H1 (cell line): ENCODE measurements at regions not wholly inside any gene's neighbourhood (a gene's known extent, or its start where the extent isn't known, plus 50 kb on each side); places are given as distances from the start of the nearest gene placed in this dataset.

Experiments used
- CTCF ChIA-PET: fragments of 300-600 bp; sonication (Branson Sonifier 250); formaldehyde crosslinking; loops from one replicate; lab custom pipeline; 2021; ENCODE audit not compliant: partially characterized antibody; lab: Charles Lee
- POLR2A ChIA-PET: fragments of 300-600 bp; sonication (Branson Sonifier 250); formaldehyde crosslinking; loops from one replicate; lab custom pipeline; 2021; ENCODE audit warnings: inconsistent platforms; ENCODE audit not compliant: partially characterized antibody; lab: Charles Lee
- DNase-seq, 2 experiments: peaks; one replicate each; pipeline versions ENCODE4 v3.0.0 to v3.0.0-alpha.2; 2010 to 2022; ENCODE audit warnings: low spot score in 2 of 2, low read depth in 1 of 2, mixed read lengths in 1 of 2
- FAIRE-seq: peaks from 2 replicates; lab custom pipeline; 2011; peaks lifted over from hg19 to GRCh38; lab: Jason Lieb, UNC
- H2AFZ ChIP-seq: 2 replicates; pipeline ENCODE4 v1.8.1; 2012; ENCODE audit warnings: low read length, inconsistent platforms
- H2AK5ac ChIP-seq: 2 replicates; pipeline ENCODE4 v1.6.1; 2013; ENCODE audit warnings: low read depth, low read length
- H2BK120ac ChIP-seq: replicated peaks from 2 replicates; pipeline ENCODE3; 2013; ENCODE audit warnings: low read depth, low read length, inconsistent platforms
- H2BK12ac ChIP-seq: 2 replicates; pipeline ENCODE4 v1.6.1; 2013; ENCODE audit warnings: low read depth, low read length
- H2BK15ac ChIP-seq: 2 replicates; pipeline ENCODE4 v1.6.1; 2013; ENCODE audit warnings: low read length
- H2BK20ac ChIP-seq: 2 replicates; pipeline ENCODE4 v1.6.1; 2013; ENCODE audit warnings: low read length
- H2BK5ac ChIP-seq: 2 replicates; pipeline ENCODE4 v1.6.1; 2013; ENCODE audit warnings: low read depth, low read length
- H3K14ac ChIP-seq: 2 replicates; pipeline ENCODE4 v1.6.1; 2013; ENCODE audit warnings: inconsistent platforms; ENCODE audit not compliant: insufficient read length
- H3K18ac ChIP-seq: 2 replicates; pipeline ENCODE4 v1.6.1; 2013; ENCODE audit warnings: low read length; ENCODE audit errors: extremely low read depth
- H3K23ac ChIP-seq: 2 replicates; pipeline ENCODE4 v1.6.1; 2013; ENCODE audit warnings: inconsistent platforms; ENCODE audit not compliant: insufficient read length
- H3K23me2 ChIP-seq: 2 replicates; pipeline ENCODE4 v1.6.1; 2013; ENCODE audit warnings: low read depth, low read length
- H3K27ac ChIP-seq: 2 replicates; pipeline ENCODE4 v1.6.1; 2011; ENCODE audit warnings: low read depth, low read length, inconsistent platforms
- H3K27me3 ChIP-seq, 4 experiments: replicated peaks in 1 of 4; 1 replicate in 1 of 4; 2 replicates in 3 of 4; pipeline versions ENCODE4 v1.6.1 to v1.8.1; 2011 to 2013; ENCODE audit warnings: low read length in 3 of 4, mild to moderate bottlenecking in 3 of 4, inconsistent platforms in 2 of 4, mixed read lengths in 2 of 4, moderate library complexity in 1 of 4; ENCODE audit not compliant: control insufficient read depth in 3 of 4, insufficient read depth in 3 of 4; ENCODE audit errors: extremely low read depth in 1 of 4
- H3K36me3 ChIP-seq, 4 experiments: 2 replicates each; pipeline versions ENCODE4 v1.6.1 to v1.8.1; 2011 to 2013; ENCODE audit warnings: mild to moderate bottlenecking in 4 of 4, low read length in 3 of 4, moderate library complexity in 2 of 4, control low read depth in 1 of 4, inconsistent platforms in 1 of 4; ENCODE audit not compliant: insufficient read depth in 4 of 4, control insufficient read depth in 2 of 4
- H3K4ac ChIP-seq: replicated peaks from 2 replicates; pipeline ENCODE3; 2013; ENCODE audit warnings: low read length, low read depth, mixed read lengths, inconsistent platforms; ENCODE audit not compliant: insufficient read length
- H3K4me1 ChIP-seq, 4 experiments: replicated peaks in 1 of 4; 1 replicate in 1 of 4; 2 replicates in 3 of 4; pipeline versions ENCODE4 v1.6.1 to v1.8.1; 2011 to 2013; ENCODE audit warnings: low read length in 3 of 4, inconsistent platforms in 2 of 4, mixed read lengths in 1 of 4; ENCODE audit not compliant: insufficient read depth in 4 of 4, control insufficient read depth in 3 of 4
- H3K4me2 ChIP-seq, 2 experiments: 2 replicates each; pipeline versions ENCODE4 v1.6.1 to v1.8.1; 2011 to 2013; ENCODE audit warnings: low read depth in 2 of 2, low read length in 2 of 2, control low read depth in 1 of 2, inconsistent platforms in 1 of 2, mild to moderate bottlenecking in 1 of 2; ENCODE audit not compliant: insufficient read depth in 1 of 2
- H3K4me3 ChIP-seq, 4 experiments: fragments of 200-600, 300-600 bp in 1 of 4; sonication (generic), shearing (Covaris generic), sonication (Bioruptor Twin) in 1 of 4; 2 replicates each; pipeline versions ENCODE4 v1.5.1 to v1.8.1; 2011 to 2016; ENCODE audit warnings: low read length in 4 of 4, low read depth in 3 of 4, control low read depth in 2 of 4, inconsistent platforms in 2 of 4, mild to moderate bottlenecking in 2 of 4, mixed read lengths in 1 of 4, moderate library complexity in 1 of 4; ENCODE audit not compliant: insufficient read depth in 2 of 4; ENCODE audit errors: extremely low read depth in 1 of 4
- H3K56ac ChIP-seq: replicated peaks from 2 replicates; pipeline ENCODE3; 2013; ENCODE audit warnings: low read depth, mild to moderate bottlenecking, mixed read lengths, low read length, inconsistent platforms; ENCODE audit not compliant: insufficient read length
- H3K79me1 ChIP-seq: 2 replicates; pipeline ENCODE4 v1.6.1; 2013; ENCODE audit warnings: low read depth, low read length, control low read depth
- H3K79me2 ChIP-seq, 2 experiments: 2 replicates each; pipeline versions ENCODE4 v1.6.1 to v1.8.1; 2012 to 2013; ENCODE audit warnings: low read length in 2 of 2, mild to moderate bottlenecking in 2 of 2, inconsistent platforms in 1 of 2; ENCODE audit not compliant: insufficient read depth in 2 of 2, control insufficient read depth in 1 of 2
- H3K9ac ChIP-seq, 4 experiments: replicated peaks in 1 of 4; 1 replicate in 1 of 4; 2 replicates in 3 of 4; pipeline versions ENCODE4 v1.6.1 to v1.8.1; 2011 to 2013; ENCODE audit warnings: low read depth in 3 of 4, low read length in 3 of 4, control low read depth in 2 of 4, mild to moderate bottlenecking in 2 of 4, moderate library complexity in 2 of 4, inconsistent platforms in 1 of 4; ENCODE audit errors: extremely low read depth in 1 of 4
- H3K9me3 ChIP-seq, 2 experiments: 2 replicates each; pipeline versions ENCODE4 v1.6.1 to v1.8.1; 2012 to 2013; ENCODE audit warnings: mild to moderate bottlenecking in 2 of 2, moderate library complexity in 2 of 2, control low read depth in 1 of 2, inconsistent platforms in 1 of 2, low read depth in 1 of 2, low read length in 1 of 2, mixed read lengths in 1 of 2; ENCODE audit not compliant: insufficient read depth in 2 of 2
- H4K20me1 ChIP-seq, 2 experiments: replicated peaks in 1 of 2; 2 replicates each; pipeline versions ENCODE3 to v1.8.1; 2011 to 2013; ENCODE audit warnings: inconsistent platforms in 2 of 2, low read length in 2 of 2, mild to moderate bottlenecking in 1 of 2; ENCODE audit not compliant: insufficient read depth in 2 of 2, control insufficient read depth in 1 of 2
- H4K5ac ChIP-seq: 2 replicates; pipeline ENCODE4 v1.6.1; 2013; ENCODE audit warnings: low read length, low read depth, mixed read lengths, inconsistent platforms; ENCODE audit not compliant: insufficient read length
- H4K8ac ChIP-seq: 2 replicates; pipeline ENCODE4 v1.8.0; 2013; ENCODE audit warnings: mild to moderate bottlenecking, moderate library complexity, low read length, inconsistent platforms; ENCODE audit not compliant: insufficient read depth; ENCODE audit errors: extremely low read depth
- H4K91ac ChIP-seq: replicated peaks from 2 replicates; pipeline ENCODE3; 2013; ENCODE audit warnings: low read length, mixed read lengths, inconsistent platforms; ENCODE audit not compliant: insufficient read length
- BCL11A ChIP-seq, 2 experiments: IDR thresholded peaks; one replicate each; pipeline ENCODE4 v1.6.1; 2011; ENCODE audit warnings: low read depth in 2 of 2, low read length in 2 of 2, mild to moderate bottlenecking in 2 of 2
- CHD2 ChIP-seq: IDR thresholded peaks from 2 replicates; pipeline ENCODE4 v1.6.1; 2012; ENCODE audit warnings: low read length, improper control_type of control experiment
- NRF1 ChIP-seq: IDR thresholded peaks from 2 replicates; pipeline ENCODE4 v1.6.1; 2011; ENCODE audit warnings: mild to moderate bottlenecking, low read depth, low read length, improper control_type of control experiment
- POLR2A ChIP-seq, 2 experiments: IDR thresholded peaks; 1 replicate in 1 of 2; 2 replicates in 1 of 2; pipeline ENCODE4 v1.6.1; 2011; ENCODE audit warnings: low read depth in 2 of 2, low read length in 2 of 2, mild to moderate bottlenecking in 2 of 2; ENCODE audit errors: control extremely low read depth in 1 of 2
- RBBP5 ChIP-seq: IDR thresholded peaks from 2 replicates; pipeline ENCODE4 v1.7.1; 2012; ENCODE audit warnings: low read depth, mild to moderate bottlenecking, inconsistent platforms, low read length, moderate library complexity, borderline replicate concordance
- WGBS, 2 experiments: shearing (Covaris generic) in 1 of 2; methylation state at CpG; one replicate each; pipeline versions ENCODE4 v1.1.6 to v1.1.7; 2013 to 2015; ENCODE audit warnings: low lambda C conversion rate in 2 of 2, mixed read lengths in 2 of 2, inconsistent platforms in 1 of 2, low coverage in 1 of 2, missing lambda C conversion rate in 1 of 2; ENCODE audit not compliant: insufficient replicate concordance in 2 of 2, insufficient coverage in 1 of 2, insufficient read length in 1 of 2; ENCODE audit errors: extremely low coverage in 1 of 2, missing lambda C conversion rate in 1 of 2; 5-methylcytosine and 5-hydroxymethylcytosine counted together

- no peaks in the 10 kb centered on the region for H3K23me2 ChIP-seq
- H2AK5ac ChIP-seq = no peak overlapping the region
- H3K56ac ChIP-seq = no peak overlapping the region
- H3K14ac ChIP-seq = no peak overlapping the region
- no peaks in the 10 kb centered on the region for H4K20me1 ChIP-seq
- ChIA-PET POLR2A (no interaction called here), CTCF (no interaction called here)
- H3K4me1 ChIP-seq = no peaks in the 10 kb centered on the region
- no peaks in the 10 kb centered on the region for H3K9me3 ChIP-seq
- H2BK5ac ChIP-seq = no peak overlapping the region
- FAIRE-seq (no peak), DNase-seq (no peak)
- no peak overlapping the region for H2BK20ac ChIP-seq
- no peak overlapping the region for H4K8ac ChIP-seq
- no peak overlapping the region for H3K4me3 ChIP-seq
- no peak overlapping the region for H3K27ac ChIP-seq
- no peak overlapping the region for H4K5ac ChIP-seq
- 96% methylated on average over 1 of the region's 1 CpG; no CpG with 5 or more reads in 1 of the 2 experiments for WGBS, 2 experiments
- no peak overlapping the region for H4K91ac ChIP-seq
- H3K9ac ChIP-seq = no peak overlapping the region
- no peaks in the 10 kb centered on the region for H3K79me2 ChIP-seq
- no peaks in the 10 kb centered on the region; a peak in 1 of 8 replicates for H3K36me3 ChIP-seq
- H3K18ac ChIP-seq = no peak overlapping the region
- H3K79me1 ChIP-seq = no peaks in the 10 kb centered on the region
- no peak overlapping the region for H3K4ac ChIP-seq
- H2AFZ ChIP-seq = no peak overlapping the region
- no peak overlapping the region for H2BK120ac ChIP-seq
- H3K27me3 ChIP-seq = no peaks in the 10 kb centered on the region; a peak in 1 of 7 replicates
- no peak overlapping the region for H3K23ac ChIP-seq
- H3K4me2 ChIP-seq = no peak overlapping the region
- no peak overlapping the region for H2BK15ac ChIP-seq
- H2BK12ac ChIP-seq = no peak overlapping the region
- no peak for TF ChIP-seq BCL11A (IDR thresholded peaks at IDR 0.05; ENCODE audit: low read depth in 2 of 2, low read length in 2 of 2)
- TF ChIP-seq RBBP5 = no peak
- TF ChIP-seq NRF1 = no peak
- no peak for TF ChIP-seq POLR2A (IDR thresholded peaks at IDR 0.05; ENCODE audit: control extremely low read depth in 1 of 2, low read depth in 2 of 2, low read length in 2 of 2)
- TF ChIP-seq CHD2 = no peak
Measured at GRCh38 chr12:58154359-58154758, 213.0 kb downstream of the ATP23 start.
